AG04449 (cell line): ENCODE measurements at regions not wholly inside any gene's neighbourhood (a gene's known extent, or its start where the extent isn't known, plus 50 kb on each side); places are given as distances from the start of the nearest gene placed in this dataset.

Source experiments
- CTCF ChIA-PET: fragments of 350-600 bp; formaldehyde crosslinking; extraction: SDS; loops from one replicate; lab custom pipeline; 2021; ENCODE audit warnings: antibody characterized with exemption; lab: Yijun Ruan, JAX
- POLR2A ChIA-PET: fragments of 400-600, 350-600 bp; formaldehyde crosslinking; extraction: SDS; loops from one replicate; lab custom pipeline; 2020; ENCODE audit warnings: antibody characterized with exemption, inconsistent platforms; lab: Yijun Ruan, JAX
- DNase-seq: peaks from one replicate; pipeline ENCODE4 v3.0.0-alpha.2; 2010; ENCODE audit warnings: low read depth, low spot score
- H3K4me3 ChIP-seq: 2 replicates; pipeline ENCODE4 v1.5.1; 2011; ENCODE audit warnings: low read depth, mild to moderate bottlenecking, control low read depth, low read length
- TF ChIP-seq, protein P1 (sequence below): IDR thresholded peaks from one replicate; pipeline ENCODE4 v1.5.1; 2011; ENCODE audit warnings: mild to moderate bottlenecking, moderate library complexity, low read length, control low read depth, inconsistent platforms; ENCODE audit not compliant: insufficient read depth; ENCODE audit errors: missing control alignments

DNA sequence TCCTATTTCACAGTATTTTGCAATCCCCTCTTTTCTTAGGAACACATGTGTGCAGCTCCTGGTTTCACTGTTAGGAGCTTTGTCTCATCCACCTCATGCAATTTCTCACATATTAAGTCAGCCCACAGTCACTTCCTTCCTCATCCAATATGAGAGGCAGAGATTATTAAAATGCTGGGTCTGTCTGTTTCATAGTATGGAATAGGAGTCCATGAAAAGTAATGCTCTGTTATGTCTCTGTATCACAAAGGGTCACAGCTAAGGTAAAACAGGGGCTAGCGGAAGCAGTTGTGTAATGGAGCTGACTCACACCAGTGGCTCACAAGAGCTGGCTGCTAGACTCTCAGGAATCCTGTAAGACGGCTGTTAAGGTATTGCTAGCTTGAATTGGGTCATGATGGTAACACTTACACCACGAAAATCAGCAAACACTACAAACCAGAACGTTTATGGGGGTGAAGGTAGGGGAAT lies 216.5 kb downstream of the EFNB2 start:
- ChIA-PET POLR2A (interaction anchor here (0.6 kb wide), 1 partner anchor 99 kb away, joined by 3 read pairs; no protein-coding TSS in a partner anchor), CTCF (interaction anchor here (1.1 kb wide), 1 partner anchor 173 kb away, joined by 3 read pairs; no protein-coding TSS in a partner anchor)
- TF ChIP-seq, protein P1, sequence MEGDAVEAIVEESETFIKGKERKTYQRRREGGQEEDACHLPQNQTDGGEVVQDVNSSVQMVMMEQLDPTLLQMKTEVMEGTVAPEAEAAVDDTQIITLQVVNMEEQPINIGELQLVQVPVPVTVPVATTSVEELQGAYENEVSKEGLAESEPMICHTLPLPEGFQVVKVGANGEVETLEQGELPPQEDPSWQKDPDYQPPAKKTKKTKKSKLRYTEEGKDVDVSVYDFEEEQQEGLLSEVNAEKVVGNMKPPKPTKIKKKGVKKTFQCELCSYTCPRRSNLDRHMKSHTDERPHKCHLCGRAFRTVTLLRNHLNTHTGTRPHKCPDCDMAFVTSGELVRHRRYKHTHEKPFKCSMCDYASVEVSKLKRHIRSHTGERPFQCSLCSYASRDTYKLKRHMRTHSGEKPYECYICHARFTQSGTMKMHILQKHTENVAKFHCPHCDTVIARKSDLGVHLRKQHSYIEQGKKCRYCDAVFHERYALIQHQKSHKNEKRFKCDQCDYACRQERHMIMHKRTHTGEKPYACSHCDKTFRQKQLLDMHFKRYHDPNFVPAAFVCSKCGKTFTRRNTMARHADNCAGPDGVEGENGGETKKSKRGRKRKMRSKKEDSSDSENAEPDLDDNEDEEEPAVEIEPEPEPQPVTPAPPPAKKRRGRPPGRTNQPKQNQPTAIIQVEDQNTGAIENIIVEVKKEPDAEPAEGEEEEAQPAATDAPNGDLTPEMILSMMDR: no peak
- DNase-seq: peak; percentile 86
- H3K4me3 ChIP-seq: no peak overlapping the region

- DNase-seq: no peak
- ChIA-PET POLR2A (no interaction called here), CTCF (no interaction called here)
- TF ChIP-seq, protein P1: no peak
- H3K4me3 ChIP-seq: no peak overlapping the region
Measured at GRCh38 chr13:106314417-106314816, 221.0 kb downstream of the EFNB2 start.

DNA sequence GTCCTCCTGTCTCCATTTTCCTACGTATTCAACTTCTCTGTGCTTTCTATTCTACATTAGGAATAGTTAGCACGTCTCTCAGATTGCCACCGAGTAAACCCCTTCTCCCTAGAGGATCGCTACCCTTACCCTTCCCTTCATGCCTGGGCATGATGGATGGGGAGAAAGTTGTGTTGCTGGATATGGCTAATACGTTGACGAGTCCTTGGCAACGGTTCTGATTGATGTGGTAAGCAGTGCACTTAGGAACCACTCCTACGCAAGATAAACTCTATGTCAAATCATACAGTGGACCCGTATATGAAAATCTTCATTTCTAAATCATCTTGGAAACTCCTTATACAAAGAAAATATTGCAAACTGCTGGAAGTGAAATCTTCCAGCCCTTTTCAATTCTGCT lies 224.5 kb downstream of the EFNB2 start:
- TF ChIP-seq, protein P1: no peak
- H3K4me3 ChIP-seq: no peak overlapping the region
- DNase-seq: no peak
- CTCF ChIA-PET: no interaction called here
- POLR2A ChIA-PET: no interaction called here

DNA sequence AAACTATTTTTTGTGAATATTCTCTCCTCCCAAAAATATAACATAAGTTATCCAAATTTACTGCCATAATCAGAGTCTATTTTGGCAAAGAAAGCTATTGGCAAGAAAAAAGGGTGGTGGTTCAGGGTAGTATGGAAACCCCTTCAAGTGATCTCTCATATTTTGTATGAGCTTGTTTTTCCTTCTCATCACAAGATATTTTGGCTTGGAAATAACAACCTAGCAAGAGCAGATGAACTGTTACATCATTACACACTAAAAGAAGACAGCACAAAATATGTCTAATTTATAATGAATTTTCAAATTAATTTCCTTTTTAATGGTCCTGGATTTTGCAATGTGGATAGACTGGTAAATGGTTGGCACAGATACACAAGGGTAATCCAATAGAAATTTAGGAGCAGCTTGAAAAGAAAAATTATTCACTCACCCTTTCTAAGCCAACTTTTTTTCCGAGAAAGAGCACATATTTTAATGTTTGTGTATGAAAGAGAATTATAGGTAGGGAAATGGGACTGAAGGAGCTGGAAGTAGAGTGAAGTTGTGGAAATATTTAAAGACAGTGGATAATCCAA lies 225.1 kb downstream of the EFNB2 start:
- DNase-seq: no peak
- TF ChIP-seq, protein P1: no peak
- ChIA-PET CTCF (no interaction called here), POLR2A (no interaction called here)
- H3K4me3 ChIP-seq: no peak overlapping the region

- ChIA-PET POLR2A (no interaction called here), CTCF (interaction anchor here (0.8 kb wide), 1 partner anchor 13 kb away, joined by 4 read pairs; no protein-coding TSS in a partner anchor)
- H3K4me3 ChIP-seq: no peak overlapping the region
- TF ChIP-seq, protein P1: no peak
- DNase-seq: no peak
Measured at GRCh38 chr13:106306748-106307277, 228.6 kb downstream of the EFNB2 start.

DNA sequence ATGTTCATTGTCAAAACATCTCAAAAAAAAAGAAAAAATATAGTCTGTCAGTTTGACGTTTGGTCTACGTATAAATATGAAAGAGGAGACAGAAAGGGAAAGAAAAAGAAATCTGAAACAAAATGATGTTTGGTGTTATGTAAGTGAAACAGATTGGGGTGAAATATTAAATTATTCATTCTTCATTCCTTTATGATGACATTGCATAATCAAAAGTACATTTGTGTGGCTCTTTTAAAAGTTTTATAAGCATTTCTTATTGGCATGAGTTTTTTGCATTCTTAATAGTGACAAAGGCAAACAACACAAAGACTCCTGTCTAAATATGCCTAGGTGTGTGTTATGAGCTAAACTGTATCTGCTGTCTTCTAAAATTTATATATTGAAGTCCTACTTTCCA lies 232.6 kb downstream of the EFNB2 start:
- ChIA-PET POLR2A (no interaction called here), CTCF (no interaction called here)
- TF ChIP-seq, protein P1: no peak
- DNase-seq: no peak
- no peak overlapping the region for H3K4me3 ChIP-seq
